ENCODE measurements at regions not wholly inside any gene's neighbourhood (a gene's known extent, or its start where the extent isn't known, plus 50 kb on each side); places are given as distances from the start of the nearest gene placed in this dataset.

- no peaks in the 10 kb centered on the region for H3K27me3 ChIP-seq (ENCODE audit: control insufficient read depth, insufficient read depth, low read length, poor library complexity, severe bottlenecking)
- TF ChIP-seq CTCF (conservative IDR thresholded peaks at IDR 0.05) = no peak
- no peak for DNase-seq
- no peaks in the 10 kb centered on the region for H3K4me1 ChIP-seq (ENCODE audit: control insufficient read depth, insufficient read depth, low read length)
- Mint-ChIP-seq H3K36me3 (ENCODE audit: low read depth) (no peaks in the 10 kb centered on the region), H3K4me3 (no peak overlapping the region), H3K9me3 (no peaks in the 10 kb centered on the region), H3K27ac (no peak overlapping the region), H3K4me1 (no peaks in the 10 kb centered on the region), H3K27me3 (ENCODE audit: insufficient read depth) (no peaks in the 10 kb centered on the region)
- H3K9me3 ChIP-seq (ENCODE audit: control insufficient read depth, low read length) = no peaks in the 10 kb centered on the region
- no peak overlapping the region for H3K27ac ChIP-seq (ENCODE audit: low read depth, low read length)
- no peaks in the 10 kb centered on the region for H3K36me3 ChIP-seq (ENCODE audit: control insufficient read depth, insufficient read depth, low read length)
- H3K4me3 ChIP-seq (ENCODE audit: low read length) = no peak overlapping the region
- no peak overlapping the region for H3K9ac ChIP-seq (ENCODE audit: extremely low read depth, low read length, poor library complexity, severe bottlenecking)
- 74 to 100% methylated on average over 1 to 6 of the region's 6 CpGs for WGBS, 2 experiments (ENCODE audit: insufficient coverage in 1 of 2, insufficient read length in 1 of 2)
Observed at GRCh38 chr2:60054571-60055340, 498.7 kb downstream of the BCL11A start.

- no peaks in the 10 kb centered on the region for H3K9me3 Mint-ChIP-seq
- Histone ChIP-seq H3K4me3 (ENCODE audit: low read length) (no peak overlapping the region), H3K4me1 (ENCODE audit: control insufficient read depth, insufficient read depth, low read length) (no peaks in the 10 kb centered on the region), H3K9ac (ENCODE audit: extremely low read depth, low read length, poor library complexity, severe bottlenecking) (no peak overlapping the region), H3K36me3 (ENCODE audit: control insufficient read depth, insufficient read depth, low read length) (no peaks in the 10 kb centered on the region), H3K27me3 (ENCODE audit: control insufficient read depth, insufficient read depth, low read length, poor library complexity, severe bottlenecking) (no peaks in the 10 kb centered on the region), H3K27ac (ENCODE audit: low read depth, low read length) (no peak overlapping the region), H3K9me3 (ENCODE audit: control insufficient read depth, low read length) (no peaks in the 10 kb centered on the region)
- 82 to 100% methylated on average over 3 to 4 of the region's 4 CpGs for WGBS, 2 experiments (ENCODE audit: insufficient coverage in 1 of 2, insufficient read length in 1 of 2)
- no peaks in the 10 kb centered on the region for H3K4me1 Mint-ChIP-seq
- H3K4me3 Mint-ChIP-seq = no peak overlapping the region
- no peak overlapping the region for H3K27ac Mint-ChIP-seq
- no peaks in the 10 kb centered on the region for H3K36me3 Mint-ChIP-seq (ENCODE audit: low read depth)
- no peak for DNase-seq
- no peaks in the 10 kb centered on the region for H3K27me3 Mint-ChIP-seq (ENCODE audit: insufficient read depth)
- no peak for TF ChIP-seq CTCF (conservative IDR thresholded peaks at IDR 0.05)
Observed at GRCh38 chr2:60053791-60054190, 499.7 kb downstream of the BCL11A start.

- H3K27me3 Mint-ChIP-seq (ENCODE audit: insufficient read depth) = no peaks in the 10 kb centered on the region
- H3K9me3 ChIP-seq (ENCODE audit: control insufficient read depth, low read length) = no peaks in the 10 kb centered on the region
Observed at GRCh38 chr2:60052601-60053000, 500.9 kb downstream of the BCL11A start.

More at GRCh38 chr2:60052601-60053000, 500.9 kb downstream of the BCL11A start:
- Mint-ChIP-seq H3K4me3 (no peak overlapping the region), H3K9me3 (no peaks in the 10 kb centered on the region), H3K36me3 (ENCODE audit: low read depth) (no peaks in the 10 kb centered on the region), H3K27ac (no peak overlapping the region), H3K4me1 (no peaks in the 10 kb centered on the region)
- no peak overlapping the region for H3K4me3 ChIP-seq (ENCODE audit: low read length)
- 80 to 91% methylated on average over 1 to 3 of the region's 3 CpGs for WGBS, 2 experiments (ENCODE audit: insufficient coverage in 1 of 2, insufficient read length in 1 of 2)
- no peak for DNase-seq
- H3K27ac ChIP-seq (ENCODE audit: low read depth, low read length) = no peak overlapping the region
- no peaks in the 10 kb centered on the region for H3K27me3 ChIP-seq (ENCODE audit: control insufficient read depth, insufficient read depth, low read length, poor library complexity, severe bottlenecking)
- peaks cover 3% of the 10 kb centered on the region for H3K4me1 ChIP-seq (ENCODE audit: control insufficient read depth, insufficient read depth, low read length)
- no peaks in the 10 kb centered on the region for H3K36me3 ChIP-seq (ENCODE audit: control insufficient read depth, insufficient read depth, low read length)
- H3K9ac ChIP-seq (ENCODE audit: extremely low read depth, low read length, poor library complexity, severe bottlenecking) = no peak overlapping the region
- no peak for TF ChIP-seq CTCF (conservative IDR thresholded peaks at IDR 0.05)

All from endodermal cell (in vitro differentiated cells).